OCI-LY7 (cell line): ENCODE measurements at regions not wholly inside any gene's neighbourhood (a gene's known extent, or its start where the extent isn't known, plus 50 kb on each side); places are given as distances from the start of the nearest gene placed in this dataset.

Experiments
- CTCF ChIP-seq: fragments of 200-600 bp; sonication (generic); conservative IDR thresholded peaks from 2 replicates; pipeline ENCODE4 v1.5.1; 2014; ENCODE audit warnings: mild to moderate bottlenecking, antibody characterized with exemption, low read length, moderate library complexity, mixed read lengths
- EZH2phosphoT487 ChIP-seq: fragments of 200-600 bp; sonication (generic); IDR thresholded peaks from 2 replicates; pipeline ENCODE4 v1.6.1; 2018; ENCODE audit warnings: low read depth, borderline replicate concordance, mild to moderate bottlenecking, mixed run types, antibody characterized with exemption, low read length, moderate library complexity, mixed read lengths

GRCh38 chr7:19465861-19466260 lies 243.0 kb downstream of the POLR1F start:
- TF ChIP-seq CTCF (no peak), EZH2phosphoT487 (no peak)
